HEK293 (cell line): ENCODE measurements at regions not wholly inside any gene's neighbourhood (a gene's known extent, or its start where the extent isn't known, plus 50 kb on each side); places are given as distances from the start of the nearest gene placed in this dataset.

Source experiments
- CTCF ChIA-PET: fragments of 350-600 bp; formaldehyde crosslinking; extraction: SDS; loops from one replicate; lab custom pipeline; 2021; ENCODE audit warnings: antibody characterized with exemption; lab: Yijun Ruan, JAX
- POLR2A ChIA-PET: fragments of 300-600 bp; formaldehyde crosslinking; extraction: SDS; loops from one replicate; lab custom pipeline; 2020; ENCODE audit warnings: antibody characterized with exemption, inconsistent platforms; lab: Yijun Ruan, JAX
- H3K27ac ChIP-seq: fragments of 200-500 bp; sonication (Bioruptor generic); 2 replicates; pipeline ENCODE4 v1.5.1; 2014; ENCODE audit warnings: low read depth, low read length, control low read depth, inconsistent platforms; ENCODE audit errors: extremely low read depth
- H3K36me3 ChIP-seq, 2 experiments: fragments of 200-500 bp in 1 of 2; sonication (Bioruptor generic) in 1 of 2; 1 replicate in 1 of 2; 2 replicates in 1 of 2; pipeline ENCODE4 v1.5.1; 2014 to 2017; ENCODE audit warnings: inconsistent platforms in 2 of 2, low read length in 2 of 2; ENCODE audit not compliant: control insufficient read depth in 2 of 2, insufficient read depth in 1 of 2
- H3K4me1 ChIP-seq: fragments of 200-500 bp; sonication (Bioruptor generic); 2 replicates; pipeline ENCODE4 v1.5.1; 2014; ENCODE audit warnings: mild to moderate bottlenecking, low read length, inconsistent platforms; ENCODE audit not compliant: control insufficient read depth, insufficient read depth
- H3K4me3 ChIP-seq: 2 replicates; pipeline ENCODE4 v1.5.1; 2011; ENCODE audit warnings: low read depth, mild to moderate bottlenecking, control low read depth, low read length, moderate library complexity
- H3K9me3 ChIP-seq: fragments of 200-500 bp; sonication (Bioruptor generic); 2 replicates; pipeline ENCODE4 v1.5.1; 2014; ENCODE audit warnings: low read depth, low read length, inconsistent platforms; ENCODE audit not compliant: control insufficient read depth, insufficient read depth
- EGR2 ChIP-seq: fragments of 450-650 bp; formaldehyde crosslinking; IDR thresholded peaks from 2 replicates; pipeline ENCODE4 v1.5.1; 2016; ENCODE audit warnings: low read depth, missing biosample characterization, missing genetic modification characterization
- HOXD13 ChIP-seq: sonication (generic); formaldehyde crosslinking; IDR thresholded peaks from 2 replicates; pipeline ENCODE4 v1.8.0; 2022; ENCODE audit warnings: missing genetic modification reagents, borderline replicate concordance
- IKZF3 ChIP-seq: fragments of 450-650 bp; IDR thresholded peaks from 2 replicates; pipeline ENCODE4 v1.5.0; 2018; ENCODE audit warnings: missing biosample characterization, mild to moderate bottlenecking, missing genetic modification characterization, moderate library complexity
- PRDM10 ChIP-seq: fragments of 450-650 bp; formaldehyde crosslinking; IDR thresholded peaks from 2 replicates; pipeline ENCODE4 v1.5.1; 2016; ENCODE audit warnings: missing biosample characterization, missing genetic modification characterization
- SCRT2 ChIP-seq: fragments of 450-650 bp; formaldehyde crosslinking; IDR thresholded peaks from 2 replicates; pipeline ENCODE4 v1.5.1; 2016; ENCODE audit warnings: missing biosample characterization, missing genetic modification characterization
- TCF7L2 ChIP-seq: IDR thresholded peaks from 2 replicates; pipeline ENCODE4 v1.6.1; 2011; ENCODE audit warnings: low read depth, mild to moderate bottlenecking, inconsistent platforms, low read length, moderate library complexity, borderline replicate concordance
- WT1 ChIP-seq: fragments of 450-650 bp; formaldehyde crosslinking; IDR thresholded peaks from 2 replicates; pipeline ENCODE4 v1.5.1; 2016; ENCODE audit warnings: missing biosample characterization, missing genetic modification characterization
- ZBTB1 ChIP-seq: fragments of 450-650 bp; formaldehyde crosslinking; IDR thresholded peaks from 2 replicates; pipeline ENCODE4 v1.5.1; 2016; ENCODE audit warnings: missing biosample characterization, missing genetic modification characterization
- ZBTB21 ChIP-seq: fragments of 450-650 bp; formaldehyde crosslinking; IDR thresholded peaks from 2 replicates; pipeline ENCODE4 v1.5.1; 2017; ENCODE audit warnings: missing biosample characterization, missing genetic modification characterization
- ZIC2 ChIP-seq: fragments of 450-650 bp; formaldehyde crosslinking; IDR thresholded peaks from 2 replicates; pipeline ENCODE4 v1.5.1; 2016; ENCODE audit warnings: missing biosample characterization, missing genetic modification characterization
- ZNF138 ChIP-seq: fragments of 450-650 bp; formaldehyde crosslinking; IDR thresholded peaks from 2 replicates; pipeline ENCODE4 v1.5.1; 2016; ENCODE audit warnings: missing biosample characterization, missing genetic modification characterization, borderline replicate concordance
- ZNF24 ChIP-seq: fragments of 450-650 bp; formaldehyde crosslinking; IDR thresholded peaks from 2 replicates; pipeline ENCODE4 v1.5.1; 2016; ENCODE audit warnings: missing biosample characterization, missing genetic modification characterization
- ZNF311 ChIP-seq: fragments of 450-650 bp; formaldehyde crosslinking; IDR thresholded peaks from 2 replicates; pipeline ENCODE4 v1.5.1; 2017; ENCODE audit warnings: missing biosample characterization, missing genetic modification characterization, borderline replicate concordance
- ZNF341 ChIP-seq: fragments of 450-650 bp; formaldehyde crosslinking; IDR thresholded peaks from 2 replicates; pipeline ENCODE4; 2016; ENCODE audit warnings: low read depth, missing biosample characterization, missing genetic modification characterization
- ZNF366 ChIP-seq: fragments of 450-650 bp; formaldehyde crosslinking; conservative IDR thresholded peaks from 2 replicates; pipeline ENCODE4 v1.5.1; 2016; ENCODE audit warnings: missing biosample characterization, missing genetic modification characterization
- ZNF37A ChIP-seq: fragments of 450-650 bp; IDR thresholded peaks from 2 replicates; pipeline ENCODE4 v1.5.1; 2018; ENCODE audit warnings: missing biosample characterization, missing genetic modification characterization
- ZNF416 ChIP-seq: fragments of 450-650 bp; formaldehyde crosslinking; IDR thresholded peaks from 2 replicates; pipeline ENCODE4 v1.5.1; 2016; ENCODE audit warnings: missing biosample characterization, missing genetic modification characterization
- ZNF449 ChIP-seq: fragments of 450-650 bp; formaldehyde crosslinking; IDR thresholded peaks from 2 replicates; pipeline ENCODE4 v1.5.1; 2017; ENCODE audit warnings: missing biosample characterization, mild to moderate bottlenecking, missing genetic modification characterization, moderate library complexity
- ZNF488 ChIP-seq: fragments of 450-650 bp; formaldehyde crosslinking; IDR thresholded peaks from 2 replicates; pipeline ENCODE4 v1.5.1; 2016; ENCODE audit warnings: missing biosample characterization, missing genetic modification characterization
- ZNF501 ChIP-seq: fragments of 450-650 bp; formaldehyde crosslinking; IDR thresholded peaks from 2 replicates; pipeline ENCODE4 v1.5.1; 2016; ENCODE audit warnings: missing biosample characterization, missing genetic modification characterization
- ZNF658 ChIP-seq: fragments of 450-650 bp; formaldehyde crosslinking; IDR thresholded peaks from 2 replicates; pipeline ENCODE4; 2016; ENCODE audit warnings: missing biosample characterization, missing genetic modification characterization
- ZNF660 ChIP-seq: fragments of 450-650 bp; IDR thresholded peaks from 2 replicates; pipeline ENCODE4 v1.5.1; 2018; ENCODE audit warnings: missing biosample characterization, mild to moderate bottlenecking, missing genetic modification characterization
- ZNF701 ChIP-seq: fragments of 450-650 bp; formaldehyde crosslinking; IDR thresholded peaks from 2 replicates; pipeline ENCODE4 v1.5.1; 2016; ENCODE audit warnings: missing biosample characterization, missing genetic modification characterization
- ZNF830 ChIP-seq: fragments of 450-650 bp; IDR thresholded peaks from 2 replicates; pipeline ENCODE4 v1.5.0; 2018; ENCODE audit warnings: missing biosample characterization, missing genetic modification characterization, low read depth, mild to moderate bottlenecking, moderate library complexity

GRCh38 chr1:243916160-243916559, 66.1 kb upstream of the AKT3 start:
- H3K4me3 ChIP-seq = no peak overlapping the region
- H3K27ac ChIP-seq = no peak overlapping the region
- ChIA-PET CTCF (no interaction called here), POLR2A (no interaction called here)
- H3K9me3 ChIP-seq = no peaks in the 10 kb centered on the region
- H3K4me1 ChIP-seq = peaks cover 3% of the 10 kb centered on the region; the same call in 1 of the 2 replicates
- TF ChIP-seq ZNF138 (tag by site-specific recombination) = no peak
- peak; percentile 37; the same call in 1 of the 2 replicates for TF ChIP-seq ZNF24 (tag by site-specific recombination)
- peak; percentile 44 for TF ChIP-seq PRDM10 (tag by site-specific recombination)
- TF ChIP-seq HOXD13 (CRISPR knock-in tag) = no peak
- TF ChIP-seq ZNF830 (tag by site-specific recombination) = no peak
- TF ChIP-seq SCRT2 (tag by site-specific recombination) = no peak
- TF ChIP-seq ZNF658 (tag by site-specific recombination) = no peak
- no peak for TF ChIP-seq ZNF311 (tag by site-specific recombination)
- TF ChIP-seq ZBTB1 (tag by site-specific recombination) = no peak
- no peak for TF ChIP-seq ZNF37A (tag by site-specific recombination)
- 0 out of 2 replicates have a peak, but pooled peaks have one; percentile 23 for TF ChIP-seq IKZF3 (tag by site-specific recombination)
- TF ChIP-seq ZBTB21 (tag by site-specific recombination) = no peak
- peak; percentile 30; the same call in 1 of the 2 replicates for TF ChIP-seq ZNF341 (tag by site-specific recombination)
- no peak for TF ChIP-seq ZNF501
- no peak for TF ChIP-seq EGR2 (tag by site-specific recombination)
- TF ChIP-seq ZNF701 (tag by site-specific recombination) = no peak
- TF ChIP-seq ZNF488 (tag by site-specific recombination) = no peak
- TF ChIP-seq ZNF416 (tag by site-specific recombination) = no peak
- no peak for TF ChIP-seq ZIC2
- no peak for TF ChIP-seq ZNF660 (tag by site-specific recombination)
- TF ChIP-seq ZNF366 (tag by site-specific recombination) = 0 out of 2 replicates have a peak, but pooled peaks have one; percentile 20
- peak; percentile 55; the same call in 1 of the 2 replicates for TF ChIP-seq WT1
- TF ChIP-seq TCF7L2 = no peak
- TF ChIP-seq ZNF449 = no peak
- H3K36me3 ChIP-seq = no peaks in the 10 kb centered on the region
